Smooth muscle cell (in vitro differentiated cells): ENCODE measurements at regions not wholly inside any gene's neighbourhood (a gene's known extent, or its start where the extent isn't known, plus 50 kb on each side); places are given as distances from the start of the nearest gene placed in this dataset.

Source experiments
- DNase-seq: peaks from one replicate; lab custom pipeline; 2025; ENCODE audit not compliant: unreplicated experiment; lab: John Stamatoyannopoulos, UW
- H2AFZ ChIP-seq: fragments of 200-600 bp; sonication (generic); 2 replicates; pipeline ENCODE4 v1.6.0; 2016; ENCODE audit warnings: antibody characterized with exemption, low read depth, mild to moderate bottlenecking
- H3F3A ChIP-seq: fragments of 200-600 bp; sonication (generic); 2 replicates; pipeline ENCODE4 v1.6.0; 2017; ENCODE audit warnings: antibody characterized with exemption, low read depth
- H3K27ac ChIP-seq: fragments of 200-600 bp; sonication (generic); 2 replicates; pipeline ENCODE4 v1.5.1; 2016; ENCODE audit warnings: low read depth, mild to moderate bottlenecking
- H3K27me3 ChIP-seq: fragments of 200-600 bp; sonication (generic); 2 replicates; pipeline ENCODE4 v1.6.1; 2016; ENCODE audit warnings: low read depth, mild to moderate bottlenecking
- H3K36me3 ChIP-seq: fragments of 200-600 bp; sonication (generic); 2 replicates; pipeline ENCODE4 v1.5.1; 2016; ENCODE audit warnings: low read depth
- H3K4me1 ChIP-seq: fragments of 200-600 bp; sonication (generic); 2 replicates; pipeline ENCODE4 v1.5.1; 2016; ENCODE audit warnings: low read depth
- H3K4me2 ChIP-seq: fragments of 200-600 bp; sonication (generic); 2 replicates; pipeline ENCODE4 v1.6.0; 2016; ENCODE audit warnings: mild to moderate bottlenecking
- H3K4me3 ChIP-seq: fragments of 200-600 bp; sonication (generic); 2 replicates; pipeline ENCODE4 v1.5.1; 2016; ENCODE audit warnings: mild to moderate bottlenecking
- H3K79me2 ChIP-seq: fragments of 200-600 bp; sonication (generic); 2 replicates; pipeline ENCODE4 v1.6.0; 2016; ENCODE audit warnings: low read depth, mild to moderate bottlenecking
- H3K9ac ChIP-seq: fragments of 200-600 bp; sonication (generic); 2 replicates; pipeline ENCODE4 v1.6.0; 2016; ENCODE audit warnings: low read depth
- H3K9me3 ChIP-seq: fragments of 200-600 bp; sonication (generic); replicated peaks from 2 replicates; pipeline ENCODE4 v1.5.1; 2016; ENCODE audit warnings: low read depth
- H4K20me1 ChIP-seq: fragments of 200-600 bp; sonication (generic); 2 replicates; pipeline ENCODE4 v1.6.0; 2016; ENCODE audit warnings: low read depth
- WGBS: methylation state at CpG from one replicate; pipeline ENCODE4 v1.1.7; 2016; ENCODE audit warnings: low lambda C conversion rate; 5-methylcytosine and 5-hydroxymethylcytosine counted together
- TF ChIP-seq, protein P1 (sequence below): fragments of 200-600 bp; sonication (generic); IDR thresholded peaks from 2 replicates; pipeline ENCODE4 v1.5.1; 2017; ENCODE audit warnings: borderline replicate concordance, mild to moderate bottlenecking, antibody characterized with exemption; ENCODE audit not compliant: insufficient read depth, poor library complexity, severe bottlenecking

DNA sequence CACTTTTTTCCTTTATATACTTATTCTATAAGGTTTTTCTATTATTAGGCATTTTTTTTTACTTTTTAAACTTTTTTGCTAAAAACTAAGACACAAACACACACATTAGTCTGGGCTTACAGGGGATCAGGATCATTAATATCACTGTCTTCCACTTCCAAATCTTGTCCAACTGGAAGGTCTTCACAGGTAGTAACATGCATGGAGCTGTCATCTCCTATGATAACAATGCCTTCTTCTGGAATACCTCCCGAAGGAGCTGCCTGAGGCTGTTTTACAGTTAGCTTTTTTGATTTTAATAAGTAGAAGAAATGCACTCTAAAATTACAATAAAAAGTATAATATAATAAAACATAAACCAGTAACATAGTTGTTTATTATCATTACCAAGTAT is 345.5 kb upstream of the PTGER4 start:
- no peak for DNase-seq
- Histone ChIP-seq H3K79me2 (no peaks in the 10 kb centered on the region), H3K9ac (no peak overlapping the region), H4K20me1 (no peaks in the 10 kb centered on the region), H3K27ac (no peak overlapping the region), H3K27me3 (no peaks in the 10 kb centered on the region), H3F3A (no peaks in the 10 kb centered on the region), H3K4me2 (no peak overlapping the region), H3K9me3 (no peaks in the 10 kb centered on the region), H3K36me3 (no peaks in the 10 kb centered on the region), H3K4me3 (no peak overlapping the region), H3K4me1 (no peaks in the 10 kb centered on the region), H2AFZ (no peak overlapping the region)
- TF ChIP-seq, protein P1, sequence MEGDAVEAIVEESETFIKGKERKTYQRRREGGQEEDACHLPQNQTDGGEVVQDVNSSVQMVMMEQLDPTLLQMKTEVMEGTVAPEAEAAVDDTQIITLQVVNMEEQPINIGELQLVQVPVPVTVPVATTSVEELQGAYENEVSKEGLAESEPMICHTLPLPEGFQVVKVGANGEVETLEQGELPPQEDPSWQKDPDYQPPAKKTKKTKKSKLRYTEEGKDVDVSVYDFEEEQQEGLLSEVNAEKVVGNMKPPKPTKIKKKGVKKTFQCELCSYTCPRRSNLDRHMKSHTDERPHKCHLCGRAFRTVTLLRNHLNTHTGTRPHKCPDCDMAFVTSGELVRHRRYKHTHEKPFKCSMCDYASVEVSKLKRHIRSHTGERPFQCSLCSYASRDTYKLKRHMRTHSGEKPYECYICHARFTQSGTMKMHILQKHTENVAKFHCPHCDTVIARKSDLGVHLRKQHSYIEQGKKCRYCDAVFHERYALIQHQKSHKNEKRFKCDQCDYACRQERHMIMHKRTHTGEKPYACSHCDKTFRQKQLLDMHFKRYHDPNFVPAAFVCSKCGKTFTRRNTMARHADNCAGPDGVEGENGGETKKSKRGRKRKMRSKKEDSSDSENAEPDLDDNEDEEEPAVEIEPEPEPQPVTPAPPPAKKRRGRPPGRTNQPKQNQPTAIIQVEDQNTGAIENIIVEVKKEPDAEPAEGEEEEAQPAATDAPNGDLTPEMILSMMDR, result no peak
- 61% methylated on average over 1 of the region's 1 CpG for WGBS

DNA sequence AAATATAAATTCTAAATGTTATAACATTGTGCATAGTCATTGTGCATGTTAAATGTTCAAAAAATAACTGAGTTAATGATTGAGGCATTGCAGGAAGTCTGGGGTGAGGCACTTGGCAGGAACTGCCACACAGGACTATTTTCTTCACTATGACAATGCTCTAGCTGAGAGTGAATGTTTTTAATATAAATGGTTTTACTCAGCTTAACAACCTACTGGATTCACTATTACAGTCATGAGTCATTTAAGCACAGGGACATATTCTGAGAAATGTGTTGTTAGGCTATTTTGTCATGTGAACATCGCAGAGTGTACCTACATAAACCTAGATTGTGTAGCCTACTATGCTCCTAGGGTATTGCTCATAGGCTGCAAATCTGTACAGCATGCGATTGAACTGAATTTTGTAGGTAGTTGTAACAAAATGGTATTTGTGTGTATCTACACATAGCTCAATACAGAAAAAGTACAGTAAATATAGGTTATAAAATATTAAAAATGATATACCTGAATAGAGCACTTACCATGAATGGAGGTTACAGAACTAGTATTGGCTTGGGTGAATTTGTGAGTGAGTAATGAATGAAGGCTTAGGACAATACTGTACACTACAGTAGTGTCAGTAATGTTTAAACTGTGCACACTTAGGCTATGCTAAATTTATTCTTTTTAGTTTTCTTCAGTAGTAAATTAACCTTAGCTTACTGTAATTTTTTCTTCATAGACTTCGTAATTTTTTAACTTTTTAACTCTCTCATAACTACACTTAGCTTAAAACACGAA is 346.1 kb upstream of the PTGER4 start:
- Histone ChIP-seq H3K4me3 (no peak overlapping the region), H3K4me1 (no peaks in the 10 kb centered on the region), H3K9ac (no peak overlapping the region), H3K9me3 (no peaks in the 10 kb centered on the region), H3K4me2 (no peak overlapping the region), H3K27me3 (no peaks in the 10 kb centered on the region), H3F3A (no peaks in the 10 kb centered on the region), H2AFZ (no peak overlapping the region), H4K20me1 (no peaks in the 10 kb centered on the region), H3K27ac (no peak overlapping the region), H3K79me2 (no peaks in the 10 kb centered on the region), H3K36me3 (no peaks in the 10 kb centered on the region)
- TF ChIP-seq, protein P1, result no peak
- DNase-seq, result no peak
- WGBS, result 92% methylated on average over 4 of the region's 4 CpGs

DNA sequence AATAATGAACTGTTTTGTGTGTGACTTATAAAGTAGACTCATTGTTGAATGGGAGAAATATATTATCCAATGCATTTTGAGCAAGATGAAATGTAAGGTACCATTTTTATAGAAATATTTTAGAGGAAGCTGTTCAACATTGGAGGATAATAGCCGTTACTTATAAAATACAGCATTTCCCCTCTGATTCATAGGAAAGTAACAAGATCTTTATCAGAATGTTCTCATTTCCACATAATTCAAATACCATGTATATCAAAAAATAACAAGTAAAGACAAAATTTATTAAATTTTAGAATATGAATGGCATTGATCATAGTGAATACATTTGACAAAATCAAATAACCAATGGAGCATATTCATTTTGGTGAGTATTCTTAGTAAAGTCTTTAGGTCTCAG is 346.7 kb upstream of the PTGER4 start:
- no peaks in the 10 kb centered on the region for H3K79me2 ChIP-seq
- no peaks in the 10 kb centered on the region for H3K9me3 ChIP-seq
- H3K9ac ChIP-seq, result no peak overlapping the region
- no peak for DNase-seq
- no peaks in the 10 kb centered on the region for H3K27me3 ChIP-seq
- no peaks in the 10 kb centered on the region for H3K36me3 ChIP-seq
- H3K4me3 ChIP-seq, result no peak overlapping the region
- H3K4me1 ChIP-seq, result no peaks in the 10 kb centered on the region
- no peaks in the 10 kb centered on the region for H3F3A ChIP-seq
- 79% methylated on average over 1 of the region's 1 CpG for WGBS
- no peak overlapping the region for H3K27ac ChIP-seq
- TF ChIP-seq, protein P1, result no peak
- no peaks in the 10 kb centered on the region for H4K20me1 ChIP-seq
- no peak overlapping the region for H3K4me2 ChIP-seq
- no peak overlapping the region for H2AFZ ChIP-seq

DNA sequence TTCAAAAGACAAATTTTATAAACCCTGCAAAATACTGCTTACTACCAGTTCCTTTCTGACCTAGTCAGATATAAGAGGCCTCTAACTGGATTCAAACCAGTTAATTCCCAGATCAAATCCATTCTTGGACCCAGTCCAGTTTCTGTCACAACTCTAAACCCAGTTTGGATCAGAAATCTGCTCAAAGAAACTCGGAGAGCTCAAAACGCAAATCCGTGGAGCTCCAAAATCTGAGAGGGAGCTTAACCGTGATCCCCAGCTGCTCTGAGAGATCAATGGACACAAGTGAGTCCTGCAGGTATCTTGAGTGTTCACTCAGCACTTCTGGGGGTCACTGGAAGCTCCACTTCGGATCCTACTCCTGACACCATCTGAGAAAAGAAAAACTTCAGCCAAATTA is 348.1 kb upstream of the PTGER4 start:
- no peaks in the 10 kb centered on the region for H3K27me3 ChIP-seq
- no peaks in the 10 kb centered on the region for H3K79me2 ChIP-seq
- no peak for DNase-seq
- WGBS, result 90% methylated on average over 5 of the region's 5 CpGs
- H3K27ac ChIP-seq, result no peak overlapping the region
- TF ChIP-seq, protein P1, result no peak
- no peak overlapping the region for H3K9ac ChIP-seq
- H3K4me2 ChIP-seq, result no peak overlapping the region
- H2AFZ ChIP-seq, result no peak overlapping the region
- no peak overlapping the region for H3K4me3 ChIP-seq
- H3K4me1 ChIP-seq, result no peaks in the 10 kb centered on the region
- no peaks in the 10 kb centered on the region for H4K20me1 ChIP-seq
- no peaks in the 10 kb centered on the region for H3F3A ChIP-seq
- no peaks in the 10 kb centered on the region for H3K36me3 ChIP-seq
- H3K9me3 ChIP-seq, result no peaks in the 10 kb centered on the region
